A549 (cell line): ENCODE measurements at regions not wholly inside any gene's neighbourhood (a gene's known extent, or its start where the extent isn't known, plus 50 kb on each side); places are given as distances from the start of the nearest gene placed in this dataset.

ENCODE experiments used
- BHLHE40 ChIP-seq: IDR thresholded peaks from 2 replicates; pipeline ENCODE4 v1.6.1; 2012; ENCODE audit warnings: low read depth, low read length, inconsistent platforms
- CHD4 ChIP-seq: fragments of 200-600 bp; sonication (generic); IDR thresholded peaks from 2 replicates; pipeline ENCODE4 v1.6.1; 2016; ENCODE audit warnings: antibody characterized with exemption, mild to moderate bottlenecking, borderline replicate concordance
- CTCF ChIP-seq: fragments of >200 bp; sonication (Bioruptor Twin); formaldehyde crosslinking; IDR thresholded peaks from 3 replicates; pipeline ENCODE4 v1.5.1; 2016
- EHF ChIP-seq: fragments of 250-450 bp; sonication (Bioruptor Pico); IDR thresholded peaks from 2 replicates; pipeline ENCODE4 v1.5.0; 2020; ENCODE audit warnings: mild to moderate bottlenecking
- EP300 ChIP-seq, 2 experiments: fragments of >200 bp; sonication (Bioruptor Twin); formaldehyde crosslinking; IDR thresholded peaks; 2 replicates in 1 of 2; 3 replicates in 1 of 2; pipeline ENCODE4 v1.6.1; 2016 to 2017
- ESRRA ChIP-seq: fragments of 150-350 bp; IDR thresholded peaks from 2 replicates; pipeline ENCODE4 v1.6.1; 2014; ENCODE audit warnings: mild to moderate bottlenecking, low read length, borderline replicate concordance
- HDAC2 ChIP-seq: fragments of 200-600 bp; sonication (generic); IDR thresholded peaks from 2 replicates; pipeline ENCODE4 v1.6.1; 2016
- HMGXB4 ChIP-seq: fragments of 250-450 bp; sonication (Bioruptor Pico); IDR thresholded peaks from 2 replicates; pipeline ENCODE4 v1.5.0; 2021; ENCODE audit warnings: mild to moderate bottlenecking, moderate library complexity, borderline replicate concordance
- KDM1A ChIP-seq: fragments of 200-600 bp; sonication (generic); IDR thresholded peaks from 2 replicates; pipeline ENCODE4 v1.6.1; 2016; ENCODE audit warnings: low read depth, mild to moderate bottlenecking
- PBX3 ChIP-seq: IDR thresholded peaks from 2 replicates; pipeline ENCODE4 v1.6.1; 2012
- RAD21 ChIP-seq, 2 experiments: fragments of >200 bp in 1 of 2; sonication (Bioruptor Twin) in 1 of 2; formaldehyde crosslinking in 1 of 2; IDR thresholded peaks in 1 of 2; conservative IDR thresholded peaks in 1 of 2; 2 replicates in 1 of 2; 3 replicates in 1 of 2; pipeline ENCODE4 v1.6.1; 2012 to 2018; ENCODE audit warnings: inconsistent platforms in 1 of 2
- REST ChIP-seq: fragments of 200-600 bp; sonication (generic); IDR thresholded peaks from 2 replicates; pipeline ENCODE4 v1.6.1; 2016; ENCODE audit warnings: antibody characterized with exemption, mild to moderate bottlenecking, moderate library complexity
- USF2 ChIP-seq: fragments of 450-650 bp; IDR thresholded peaks from 2 replicates; pipeline ENCODE4 v1.6.1; 2014; ENCODE audit warnings: antibody characterized with exemption

- TF ChIP-seq HDAC2 (no peak), CTCF (no peak), HMGXB4 (CRISPR knock-in tag) (no peak), EP300 (IDR thresholded peaks at IDR 0.05) (no peak), REST (no peak), KDM1A (no peak), CHD4 (no peak), RAD21 (conservative IDR thresholded peaks at IDR 0.05 in 1 of 2, IDR thresholded peaks at IDR 0.05 in 1 of 2) (no peak), ESRRA (no peak), EHF (no peak), PBX3 (no peak), BHLHE40 (no peak), USF2 (no peak)
Observed at GRCh38 chr7:9453521-9453920, 1020.1 kb downstream of the NXPH1 start.
